ENCODE measurements at regions not wholly inside any gene's neighbourhood (a gene's known extent, or its start where the extent isn't known, plus 50 kb on each side); places are given as distances from the start of the nearest gene placed in this dataset.
"Not testable (repeated sequence)": the region's sequence is repeated elsewhere in the genome, so short reads cannot be mapped to it uniquely, and the experiment has no call there.

- peak; percentile 47 for DNase-seq
- H3K4me3 ChIP-seq (ENCODE audit: low read length) = no peak overlapping the region
- no peaks in the 10 kb centered on the region for H3K9me3 ChIP-seq (ENCODE audit: low read length)
- no peaks in the 10 kb centered on the region for H3K9me2 ChIP-seq (replicated peaks; ENCODE audit: insufficient read depth, low read length)
- H4K20me1 ChIP-seq (ENCODE audit: insufficient read depth, low read depth, low read length) = no peaks in the 10 kb centered on the region
- H3K9ac ChIP-seq (ENCODE audit: low read length) = no peak overlapping the region
- H3K36me3 ChIP-seq (ENCODE audit: insufficient read depth, low read length) = no peaks in the 10 kb centered on the region
- H2AFZ ChIP-seq (ENCODE audit: low read length) = no peak overlapping the region
- H3K27ac ChIP-seq (ENCODE audit: low read length) = no peak overlapping the region
- H3K79me2 ChIP-seq (ENCODE audit: low read length) = no peaks in the 10 kb centered on the region
- peaks cover 13% of the 10 kb centered on the region for H3K4me1 ChIP-seq (ENCODE audit: low read length)
- no peak overlapping the region for H3K4me2 ChIP-seq (ENCODE audit: low read depth, low read length, poor library complexity, severe bottlenecking)
- H3K27me3 ChIP-seq (ENCODE audit: low read length) = no peaks in the 10 kb centered on the region
Observed at GRCh38 chr6:137625808-137626207, 131.6 kb upstream of the OLIG3 start.

- H3K36me3 ChIP-seq (ENCODE audit: insufficient read depth, low read length) = no peaks in the 10 kb centered on the region
- no peak overlapping the region for H2AFZ ChIP-seq (ENCODE audit: low read length)
- DNase-seq = no peak
- no peaks in the 10 kb centered on the region for H3K27me3 ChIP-seq (ENCODE audit: low read length)
- H3K9me3 ChIP-seq (ENCODE audit: low read length) = no peaks in the 10 kb centered on the region
- peaks cover 15% of the 10 kb centered on the region for H3K4me1 ChIP-seq (ENCODE audit: low read length)
- H4K20me1 ChIP-seq (ENCODE audit: insufficient read depth, low read depth, low read length) = no peaks in the 10 kb centered on the region
- H3K4me3 ChIP-seq (ENCODE audit: low read length) = no peak overlapping the region
- H3K79me2 ChIP-seq (ENCODE audit: low read length) = no peaks in the 10 kb centered on the region
- no peaks in the 10 kb centered on the region for H3K9me2 ChIP-seq (replicated peaks; ENCODE audit: insufficient read depth, low read length)
- H3K9ac ChIP-seq (ENCODE audit: low read length) = no peak overlapping the region
- no peak overlapping the region for H3K27ac ChIP-seq (ENCODE audit: low read length)
- no peak overlapping the region for H3K4me2 ChIP-seq (ENCODE audit: low read depth, low read length, poor library complexity, severe bottlenecking)
Observed at GRCh38 chr6:137630666-137631065, 136.5 kb upstream of the OLIG3 start.

GRCh38 chr6:137631323-137631722 lies 137.1 kb upstream of the OLIG3 start:
- no peak overlapping the region for H3K27ac ChIP-seq (ENCODE audit: low read length)
- H3K4me3 ChIP-seq (ENCODE audit: low read length) = no peak overlapping the region
- no peaks in the 10 kb centered on the region for H3K27me3 ChIP-seq (ENCODE audit: low read length)
- no peak overlapping the region for H2AFZ ChIP-seq (ENCODE audit: low read length)
- no peaks in the 10 kb centered on the region for H3K36me3 ChIP-seq (ENCODE audit: insufficient read depth, low read length)
- H3K9me2 ChIP-seq (replicated peaks; ENCODE audit: insufficient read depth, low read length) = no peaks in the 10 kb centered on the region
- H3K4me1 ChIP-seq (ENCODE audit: low read length) = peaks cover 9% of the 10 kb centered on the region
- DNase-seq = no peak
- no peaks in the 10 kb centered on the region for H3K9me3 ChIP-seq (ENCODE audit: low read length)
- H4K20me1 ChIP-seq (ENCODE audit: insufficient read depth, low read depth, low read length) = no peaks in the 10 kb centered on the region
- no peaks in the 10 kb centered on the region for H3K79me2 ChIP-seq (ENCODE audit: low read length)
- H3K4me2 ChIP-seq (ENCODE audit: low read depth, low read length, poor library complexity, severe bottlenecking) = no peak overlapping the region
- H3K9ac ChIP-seq (ENCODE audit: low read length) = no peak overlapping the region

- H2AFZ ChIP-seq (ENCODE audit: low read length); H4K20me1 ChIP-seq (ENCODE audit: insufficient read depth, low read depth, low read length); H3K4me3 ChIP-seq (ENCODE audit: low read length); DNase-seq; H3K9me3 ChIP-seq (ENCODE audit: low read length); H3K36me3 ChIP-seq (ENCODE audit: insufficient read depth, low read length); H3K4me2 ChIP-seq (ENCODE audit: low read depth, low read length, poor library complexity, severe bottlenecking); H3K9me2 ChIP-seq (replicated peaks; ENCODE audit: insufficient read depth, low read length); H3K27me3 ChIP-seq (ENCODE audit: low read length); H3K79me2 ChIP-seq (ENCODE audit: low read length); H3K27ac ChIP-seq (ENCODE audit: low read length); H3K9ac ChIP-seq (ENCODE audit: low read length): not testable (repeated sequence)
- peaks cover 15% of the 10 kb centered on the region for H3K4me1 ChIP-seq (ENCODE audit: low read length)
Observed at GRCh38 chr6:137634177-137634576, 140.0 kb upstream of the OLIG3 start.

GRCh38 chr6:137637121-137637520 lies 142.9 kb upstream of the OLIG3 start:
- Histone ChIP-seq H3K27ac (ENCODE audit: low read length) (no peak overlapping the region), H3K79me2 (ENCODE audit: low read length) (no peaks in the 10 kb centered on the region), H3K4me3 (ENCODE audit: low read length) (no peak overlapping the region), H3K27me3 (ENCODE audit: low read length) (no peaks in the 10 kb centered on the region), H3K4me2 (ENCODE audit: low read depth, low read length, poor library complexity, severe bottlenecking) (no peak overlapping the region), H3K9me3 (ENCODE audit: low read length) (no peaks in the 10 kb centered on the region), H3K36me3 (ENCODE audit: insufficient read depth, low read length) (no peaks in the 10 kb centered on the region), H3K4me1 (ENCODE audit: low read length) (peaks cover 21% of the 10 kb centered on the region), H4K20me1 (ENCODE audit: insufficient read depth, low read depth, low read length) (no peaks in the 10 kb centered on the region), H2AFZ (ENCODE audit: low read length) (peak overlapping the region; percentile 17; the same call in 1 of the 2 replicates), H3K9ac (ENCODE audit: low read length) (no peak overlapping the region), H3K9me2 (replicated peaks; ENCODE audit: insufficient read depth, low read length) (no peaks in the 10 kb centered on the region)
- DNase-seq = no peak

- H3K4me3 ChIP-seq (ENCODE audit: low read length) = no peak overlapping the region
- no peak for DNase-seq
- no peak overlapping the region for H3K27ac ChIP-seq (ENCODE audit: low read length)
- H3K79me2 ChIP-seq (ENCODE audit: low read length) = no peaks in the 10 kb centered on the region
- H2AFZ ChIP-seq (ENCODE audit: low read length) = peak overlapping the region; percentile 39; the same call in 1 of the 2 replicates
- H3K27me3 ChIP-seq (ENCODE audit: low read length) = no peaks in the 10 kb centered on the region
- peaks cover 20% of the 10 kb centered on the region for H3K4me1 ChIP-seq (ENCODE audit: low read length)
- no peak overlapping the region for H3K9ac ChIP-seq (ENCODE audit: low read length)
- no peaks in the 10 kb centered on the region for H3K9me2 ChIP-seq (replicated peaks; ENCODE audit: insufficient read depth, low read length)
- H3K9me3 ChIP-seq (ENCODE audit: low read length) = no peaks in the 10 kb centered on the region
- peak overlapping the region; percentile 27 for H3K4me2 ChIP-seq (ENCODE audit: low read depth, low read length, poor library complexity, severe bottlenecking)
- H3K36me3 ChIP-seq (ENCODE audit: insufficient read depth, low read length) = no peaks in the 10 kb centered on the region
- no peaks in the 10 kb centered on the region for H4K20me1 ChIP-seq (ENCODE audit: insufficient read depth, low read depth, low read length)
Observed at GRCh38 chr6:137638926-137639706, 144.9 kb upstream of the OLIG3 start.

GRCh38 chr6:137640086-137640485 lies 145.9 kb upstream of the OLIG3 start:
- H3K4me3 ChIP-seq (ENCODE audit: low read length) = no peak overlapping the region
- no peaks in the 10 kb centered on the region for H3K36me3 ChIP-seq (ENCODE audit: insufficient read depth, low read length)
- no peaks in the 10 kb centered on the region for H3K9me3 ChIP-seq (ENCODE audit: low read length)
- H3K79me2 ChIP-seq (ENCODE audit: low read length) = no peaks in the 10 kb centered on the region
- no peak for DNase-seq
- no peaks in the 10 kb centered on the region for H3K27me3 ChIP-seq (ENCODE audit: low read length)
- peaks cover 15% of the 10 kb centered on the region for H3K4me1 ChIP-seq (ENCODE audit: low read length)
- no peak overlapping the region for H2AFZ ChIP-seq (ENCODE audit: low read length)
- no peak overlapping the region for H3K9ac ChIP-seq (ENCODE audit: low read length)
- H4K20me1 ChIP-seq (ENCODE audit: insufficient read depth, low read depth, low read length) = no peaks in the 10 kb centered on the region
- H3K9me2 ChIP-seq (replicated peaks; ENCODE audit: insufficient read depth, low read length) = no peaks in the 10 kb centered on the region; the same call in 1 of the 2 replicates
- no peak overlapping the region for H3K27ac ChIP-seq (ENCODE audit: low read length)
- H3K4me2 ChIP-seq (ENCODE audit: low read depth, low read length, poor library complexity, severe bottlenecking) = no peak overlapping the region

- no peaks in the 10 kb centered on the region for H3K9me3 ChIP-seq (ENCODE audit: low read length)
- H3K79me2 ChIP-seq (ENCODE audit: low read length) = no peaks in the 10 kb centered on the region
- no peak overlapping the region for H3K4me2 ChIP-seq (ENCODE audit: low read depth, low read length, poor library complexity, severe bottlenecking)
- H3K27ac ChIP-seq (ENCODE audit: low read length) = no peak overlapping the region
- H3K36me3 ChIP-seq (ENCODE audit: insufficient read depth, low read length) = no peaks in the 10 kb centered on the region
- no peaks in the 10 kb centered on the region for H4K20me1 ChIP-seq (ENCODE audit: insufficient read depth, low read depth, low read length)
- H3K9ac ChIP-seq (ENCODE audit: low read length) = no peak overlapping the region
- no peak overlapping the region for H3K4me3 ChIP-seq (ENCODE audit: low read length)
- DNase-seq = peak; percentile 88
- peaks cover 15% of the 10 kb centered on the region for H3K4me1 ChIP-seq (ENCODE audit: low read length)
- no peaks in the 10 kb centered on the region for H3K27me3 ChIP-seq (ENCODE audit: low read length)
- 0 out of 2 replicates have a peak overlapping the region, but pooled peaks have one; percentile 2 for H2AFZ ChIP-seq (ENCODE audit: low read length)
- H3K9me2 ChIP-seq (replicated peaks; ENCODE audit: insufficient read depth, low read length) = no peaks in the 10 kb centered on the region; the same call in 1 of the 2 replicates
Observed at GRCh38 chr6:137641474-137642077, 147.4 kb upstream of the OLIG3 start.
